Epithelial cell of proximal tubule (primary cell): ENCODE measurements at regions not wholly inside any gene's neighbourhood (a gene's known extent, or its start where the extent isn't known, plus 50 kb on each side); places are given as distances from the start of the nearest gene placed in this dataset.

Experiments used
- DNase-seq: peaks from one replicate; pipeline ENCODE4 v3.0.0-alpha.2; 2011; ENCODE audit warnings: low read depth
- H3K4me3 ChIP-seq: 2 replicates; pipeline ENCODE4 v1.5.1; 2011; ENCODE audit warnings: low read depth, mild to moderate bottlenecking, low read length
- CTCF ChIP-seq: conservative IDR thresholded peaks from 2 replicates; pipeline ENCODE4 v1.5.1; 2012; ENCODE audit warnings: low read depth, mild to moderate bottlenecking, low read length

DNA sequence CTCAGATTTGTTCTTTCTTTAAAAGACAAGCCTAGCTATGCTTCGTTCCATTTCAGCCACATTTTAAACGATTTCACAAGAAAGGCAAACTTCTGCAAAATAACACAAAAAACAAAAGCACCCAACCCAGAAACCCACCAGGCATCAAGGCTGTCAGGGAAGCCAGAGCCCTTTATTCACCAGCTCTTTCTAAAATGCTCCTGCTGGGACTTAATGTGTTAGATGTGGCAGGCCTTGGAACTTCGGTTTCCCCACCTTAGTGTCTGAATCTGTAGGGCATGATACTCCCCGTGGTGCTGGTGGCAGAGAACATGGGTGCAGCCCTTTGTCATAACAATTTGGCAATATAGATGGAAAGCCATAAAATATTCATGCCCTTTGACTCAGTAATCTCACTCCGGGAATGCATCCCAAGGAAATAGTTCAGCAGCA is 56.8 kb upstream of the LCTL start:
- H3K4me3 ChIP-seq, result no peak overlapping the region
- no peak for DNase-seq
- TF ChIP-seq CTCF, result no peak

GRCh38 chr15:66623801-66624453 is 58.1 kb upstream of the LCTL start:
- no peak for DNase-seq
- TF ChIP-seq CTCF, result no peak

DNA sequence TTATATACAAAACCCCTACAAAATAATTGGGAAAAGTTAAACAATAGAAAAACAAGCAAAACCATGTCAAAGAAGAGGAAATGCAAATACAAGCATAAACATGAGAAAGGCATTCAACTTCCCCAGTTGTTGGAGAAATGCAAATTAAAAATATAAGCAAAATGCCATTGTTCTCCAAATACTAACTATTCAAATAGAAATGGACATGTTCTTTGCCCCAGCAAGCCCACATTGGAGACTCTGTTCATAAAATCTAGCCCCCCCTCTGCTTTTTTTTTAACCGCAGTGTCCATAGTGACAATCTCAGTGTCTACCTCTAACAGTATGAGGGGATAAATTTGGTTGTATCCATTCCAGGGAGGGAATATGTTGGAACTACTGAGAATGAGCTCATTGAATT is 59.7 kb upstream of the LCTL start:
- no peak for TF ChIP-seq CTCF
- DNase-seq, result no peak
- no peak overlapping the region for H3K4me3 ChIP-seq

More at GRCh38 chr15:66623801-66624453, 58.1 kb upstream of the LCTL start:
- no peak overlapping the region for H3K4me3 ChIP-seq

DNA sequence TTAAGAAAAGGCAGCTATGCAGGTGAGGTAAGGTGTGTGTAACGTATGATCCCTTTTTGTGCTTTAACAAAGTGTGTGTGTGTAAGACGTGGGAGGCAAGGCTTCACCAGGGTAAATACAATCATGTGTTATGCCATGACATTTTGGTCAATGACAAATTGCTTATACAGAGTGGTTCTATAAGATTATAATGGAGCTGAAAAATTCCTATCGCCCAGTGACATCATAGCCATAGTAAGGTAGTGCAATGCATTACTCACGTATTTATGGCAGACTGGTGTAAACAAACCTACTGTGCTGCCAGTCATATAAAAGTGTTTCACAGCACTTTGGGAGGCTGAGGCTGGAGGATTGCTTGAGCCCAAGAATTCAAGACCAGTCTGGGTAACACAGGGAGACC is 60.2 kb upstream of the LCTL start:
- no peak overlapping the region for H3K4me3 ChIP-seq
- TF ChIP-seq CTCF, result no peak

GRCh38 chr15:66628976-66629723 is 63.4 kb upstream of the LCTL start:
- DNase-seq, result no peak
- TF ChIP-seq CTCF, result no peak
- H3K4me3 ChIP-seq, result no peak overlapping the region

More for the DNA sequence above, 60.2 kb upstream of the LCTL start:
- DNase-seq, result no peak

DNA sequence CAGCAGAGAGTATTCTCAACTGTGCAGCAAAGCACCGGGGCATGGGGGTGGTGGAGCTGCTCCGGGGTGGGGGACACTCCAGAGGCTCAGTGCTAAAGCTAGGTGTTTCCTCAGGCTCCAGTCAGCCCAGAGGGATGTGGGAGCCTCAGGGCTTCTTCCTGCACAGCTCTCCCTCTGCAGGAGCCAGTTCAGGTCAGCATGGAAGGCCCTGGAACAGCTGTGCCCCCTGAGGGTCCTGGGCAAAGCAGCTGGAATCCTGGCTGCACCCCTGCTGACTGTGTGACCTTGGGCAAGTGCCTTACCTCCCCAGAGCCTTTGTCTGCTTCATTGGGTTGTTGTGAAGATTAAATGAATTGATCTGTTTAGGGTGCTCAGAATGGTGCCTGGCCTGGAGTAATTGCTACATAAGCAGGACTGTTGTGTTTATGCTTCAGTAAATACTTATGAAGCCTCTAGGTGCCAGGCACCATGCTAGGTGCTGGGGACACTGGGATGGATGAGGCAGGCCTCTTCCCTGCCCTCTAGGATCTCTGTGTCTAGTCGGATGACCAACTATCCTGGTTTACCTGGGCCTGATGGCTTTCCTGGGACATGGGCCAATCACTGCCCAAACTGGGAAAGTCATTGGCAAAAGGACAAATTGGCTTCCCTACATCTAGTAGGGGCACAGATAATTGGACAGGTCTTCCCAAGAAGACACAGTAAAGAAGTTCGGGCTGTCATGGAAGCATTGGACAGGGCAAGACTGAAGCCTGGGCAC is 64.2 kb upstream of the LCTL start:
- H3K4me3 ChIP-seq, result no peak overlapping the region
- no peak for TF ChIP-seq CTCF
- DNase-seq, result no peak
